OCI-LY1 (cell line): ENCODE measurements at regions not wholly inside any gene's neighbourhood (a gene's known extent, or its start where the extent isn't known, plus 50 kb on each side); places are given as distances from the start of the nearest gene placed in this dataset.

Experiments used
- H2AFZ ChIP-seq: fragments of 200-600 bp; sonication (generic), shearing (Covaris generic); 2 replicates; pipeline ENCODE4 v1.6.0; 2014; ENCODE audit warnings: antibody characterized with exemption, mild to moderate bottlenecking, low read length
- H3F3A ChIP-seq: fragments of 200-600 bp; sonication (generic), shearing (Covaris generic); 2 replicates; pipeline ENCODE4 v1.6.0; 2014; ENCODE audit warnings: mild to moderate bottlenecking, antibody characterized with exemption, low read length, moderate library complexity; ENCODE audit not compliant: insufficient read depth
- H3K27ac ChIP-seq: fragments of 200-600 bp; sonication (generic); 2 replicates; pipeline ENCODE4 v1.5.1; 2014; ENCODE audit warnings: low read length, mixed run types, mild to moderate bottlenecking, low read depth; ENCODE audit not compliant: poor library complexity, severe bottlenecking
- H3K27me3 ChIP-seq: fragments of 200-600 bp; sonication (generic); 2 replicates; pipeline ENCODE4 v1.6.0; 2014; ENCODE audit warnings: antibody characterized with exemption, mild to moderate bottlenecking, low read length, moderate library complexity; ENCODE audit not compliant: insufficient read depth
- H3K36me3 ChIP-seq: fragments of 200-600 bp; sonication (generic); 2 replicates; pipeline ENCODE4 v1.6.1; 2014; ENCODE audit warnings: mild to moderate bottlenecking, antibody characterized with exemption, low read length, moderate library complexity, mixed read lengths; ENCODE audit not compliant: insufficient read depth
- H3K4me1 ChIP-seq: fragments of 200-600 bp; sonication (generic); 2 replicates; pipeline ENCODE4 v1.5.1; 2014; ENCODE audit warnings: mild to moderate bottlenecking, low read length, moderate library complexity; ENCODE audit not compliant: insufficient read depth, severe bottlenecking
- H3K4me2 ChIP-seq: fragments of 200-600 bp; sonication (generic), shearing (Covaris generic); 2 replicates; pipeline ENCODE4 v1.6.1; 2014; ENCODE audit warnings: low read length
- H3K4me3 ChIP-seq: fragments of 200-600 bp; sonication (generic); 2 replicates; pipeline ENCODE4 v1.5.1; 2014; ENCODE audit warnings: low read length, low read depth, mild to moderate bottlenecking, mixed read lengths; ENCODE audit not compliant: poor library complexity, severe bottlenecking
- H3K79me2 ChIP-seq: fragments of 200-600 bp; shearing (Covaris generic); 2 replicates; pipeline ENCODE4 v1.6.1; 2016; ENCODE audit warnings: mixed run types, low read length, mixed read lengths; ENCODE audit not compliant: insufficient read depth
- H3K9ac ChIP-seq: fragments of 200-600 bp; sonication (generic), shearing (Covaris generic); 2 replicates; pipeline ENCODE4 v1.6.1; 2014; ENCODE audit warnings: mild to moderate bottlenecking, low read length, mixed read lengths
- H3K9me2 ChIP-seq: fragments of 200-600 bp; sonication (generic), shearing (Covaris generic); 2 replicates; pipeline ENCODE4 v1.6.1; 2014; ENCODE audit warnings: low read depth, mild to moderate bottlenecking, low read length, mixed read lengths
- H3K9me3 ChIP-seq: fragments of 200-600 bp; shearing (Covaris generic); 2 replicates; pipeline ENCODE4 v1.6.1; 2014; ENCODE audit warnings: low read length, mixed read lengths
- H4K20me1 ChIP-seq: fragments of 200-600 bp; sonication (generic), shearing (Covaris generic); 2 replicates; pipeline ENCODE4 v1.6.0; 2016; ENCODE audit warnings: mild to moderate bottlenecking, low read length; ENCODE audit not compliant: insufficient read depth
- CTCF ChIP-seq: fragments of 200-600 bp; sonication (generic), shearing (Covaris generic); IDR thresholded peaks from 2 replicates; pipeline ENCODE4 v1.5.1; 2017; ENCODE audit warnings: mild to moderate bottlenecking, antibody characterized with exemption, low read length, moderate library complexity, mixed read lengths
- EZH2 ChIP-seq: fragments of 200-600 bp; sonication (generic), shearing (Covaris generic); IDR thresholded peaks from 2 replicates; pipeline ENCODE4 v1.8.0; 2017; ENCODE audit warnings: borderline replicate concordance, mixed run types, mild to moderate bottlenecking, antibody characterized with exemption, low read length, moderate library complexity, mixed read lengths

- TF ChIP-seq CTCF, result no peak
- H3K79me2 ChIP-seq, result no peaks in the 10 kb centered on the region
- no peak overlapping the region for H3K4me3 ChIP-seq
- H3K27ac ChIP-seq, result no peak overlapping the region
- no peak overlapping the region for H2AFZ ChIP-seq
- no peaks in the 10 kb centered on the region for H3K9me3 ChIP-seq
- no peaks in the 10 kb centered on the region for H3F3A ChIP-seq
- no peaks in the 10 kb centered on the region for H3K36me3 ChIP-seq
- no peak overlapping the region for H3K4me2 ChIP-seq
- H3K4me1 ChIP-seq, result no peaks in the 10 kb centered on the region
- no peaks in the 10 kb centered on the region for H3K9me2 ChIP-seq
- peaks cover 9% of the 10 kb centered on the region for H3K27me3 ChIP-seq
- H3K9ac ChIP-seq, result no peak overlapping the region
- H4K20me1 ChIP-seq, result no peaks in the 10 kb centered on the region
Observed at GRCh38 chr16:85234310-85235204, 122.3 kb upstream of the CIBAR2 start.

- Histone ChIP-seq H3K4me1 (no peaks in the 10 kb centered on the region), H3K9me2 (no peaks in the 10 kb centered on the region), H3K27me3 (peaks cover 2% of the 10 kb centered on the region; the same call in 1 of the 2 replicates), H3K9me3 (no peaks in the 10 kb centered on the region), H3K79me2 (no peaks in the 10 kb centered on the region), H3F3A (no peaks in the 10 kb centered on the region), H3K4me2 (no peak overlapping the region), H3K9ac (no peak overlapping the region), H3K27ac (no peak overlapping the region), H2AFZ (no peak overlapping the region), H3K4me3 (no peak overlapping the region), H4K20me1 (no peaks in the 10 kb centered on the region), H3K36me3 (no peaks in the 10 kb centered on the region)
- TF ChIP-seq CTCF (no peak), EZH2 (no peak)
Observed at GRCh38 chr16:85235991-85236817, 123.9 kb upstream of the CIBAR2 start.

- TF ChIP-seq CTCF, result no peak
- TF ChIP-seq EZH2, result no peak
- no peak overlapping the region for H2AFZ ChIP-seq
- H3K9ac ChIP-seq, result no peak overlapping the region
- no peaks in the 10 kb centered on the region for H4K20me1 ChIP-seq
- no peak overlapping the region for H3K4me3 ChIP-seq
- H3K4me2 ChIP-seq, result no peak overlapping the region
- no peaks in the 10 kb centered on the region for H3F3A ChIP-seq
- no peaks in the 10 kb centered on the region for H3K9me2 ChIP-seq
- H3K9me3 ChIP-seq, result no peaks in the 10 kb centered on the region
- no peaks in the 10 kb centered on the region for H3K4me1 ChIP-seq
- no peak overlapping the region for H3K27ac ChIP-seq
- H3K36me3 ChIP-seq, result no peaks in the 10 kb centered on the region
- peaks cover 2% of the 10 kb centered on the region; the same call in 1 of the 2 replicates for H3K27me3 ChIP-seq
- H3K79me2 ChIP-seq, result no peaks in the 10 kb centered on the region
Observed at GRCh38 chr16:85236818-85237150, 124.5 kb upstream of the CIBAR2 start.
